Lower lobe of right lung (tissue), 2 donors: ENCODE measurements at regions not wholly inside any gene's neighbourhood (a gene's known extent, or its start where the extent isn't known, plus 50 kb on each side); places are given as distances from the start of the nearest gene placed in this dataset.
A peak's percentile ranks its signal among the peaks of the same experiment; 100 is the strongest.

Experiments used
- ATAC-seq, 2 donors: fragments of 200-7000 bp; cut with Tn5 transposase; one replicate each; pipeline ENCODE4 v1.9.1; 2020 to 2022; ENCODE audit warnings: mild to moderate bottlenecking in 2 of 2, moderate library complexity in 2 of 2
- DNase-seq: peaks from one replicate; pipeline ENCODE4 v3.0.0-alpha.2; 2020
- H3K27ac ChIP-seq: fragments of 200-600 bp; one replicate; pipeline ENCODE4 v1.8.0; 2022
- H3K27me3 ChIP-seq: fragments of 200-600 bp; one replicate; pipeline ENCODE4 v1.8.0; 2022; ENCODE audit warnings: low read depth
- H3K36me3 ChIP-seq: fragments of 200-600 bp; one replicate; pipeline ENCODE4 v1.8.0; 2022; ENCODE audit warnings: mild to moderate bottlenecking
- H3K4me1 ChIP-seq: fragments of 200-600 bp; one replicate; pipeline ENCODE4 v1.8.0; 2022
- H3K4me3 ChIP-seq: fragments of 200-600 bp; one replicate; pipeline ENCODE4 v1.8.0; 2022; ENCODE audit warnings: mild to moderate bottlenecking
- H3K9me3 ChIP-seq: fragments of 200-600 bp; one replicate; pipeline ENCODE4 v1.8.0; 2022
- intact Hi-C: fragments of 100-400 bp; cut with DNase I; formaldehyde crosslinking; loops from one replicate; pipeline ENCODE4 v1.11.0; 2022
- TF ChIP-seq, protein P1 (sequence below): fragments of 200-600 bp; IDR thresholded peaks from one replicate; pipeline ENCODE4 v1.8.0; 2022; ENCODE audit warnings: antibody characterized with exemption, mild to moderate bottlenecking
- donor health status: DM: no; HTN: yes; CAD: no; lungs with severe emphysema.

DNA sequence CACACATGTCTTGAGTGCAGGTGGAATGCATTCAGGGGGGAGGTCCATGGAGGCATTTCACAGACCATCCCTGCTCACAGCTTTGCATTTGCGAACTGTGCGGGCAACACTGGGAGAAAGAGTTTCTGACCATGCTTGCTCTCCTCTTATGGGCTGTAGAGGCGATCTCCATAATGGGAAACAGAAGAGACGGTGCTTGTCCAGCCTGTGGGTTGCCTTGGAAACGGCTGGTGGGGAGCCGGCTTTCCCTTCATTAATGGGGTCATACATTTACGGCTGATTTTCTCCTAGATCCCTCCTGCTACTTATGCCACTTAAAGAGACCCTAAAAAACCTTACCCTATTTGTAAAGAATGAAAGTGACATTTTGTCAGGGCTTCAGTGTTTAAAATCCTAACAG, 147.4 kb downstream of the SOX11 start:
- H3K4me3 ChIP-seq: no peak overlapping the region
- no peak overlapping the region for H3K27ac ChIP-seq
- TF ChIP-seq, protein P1, sequence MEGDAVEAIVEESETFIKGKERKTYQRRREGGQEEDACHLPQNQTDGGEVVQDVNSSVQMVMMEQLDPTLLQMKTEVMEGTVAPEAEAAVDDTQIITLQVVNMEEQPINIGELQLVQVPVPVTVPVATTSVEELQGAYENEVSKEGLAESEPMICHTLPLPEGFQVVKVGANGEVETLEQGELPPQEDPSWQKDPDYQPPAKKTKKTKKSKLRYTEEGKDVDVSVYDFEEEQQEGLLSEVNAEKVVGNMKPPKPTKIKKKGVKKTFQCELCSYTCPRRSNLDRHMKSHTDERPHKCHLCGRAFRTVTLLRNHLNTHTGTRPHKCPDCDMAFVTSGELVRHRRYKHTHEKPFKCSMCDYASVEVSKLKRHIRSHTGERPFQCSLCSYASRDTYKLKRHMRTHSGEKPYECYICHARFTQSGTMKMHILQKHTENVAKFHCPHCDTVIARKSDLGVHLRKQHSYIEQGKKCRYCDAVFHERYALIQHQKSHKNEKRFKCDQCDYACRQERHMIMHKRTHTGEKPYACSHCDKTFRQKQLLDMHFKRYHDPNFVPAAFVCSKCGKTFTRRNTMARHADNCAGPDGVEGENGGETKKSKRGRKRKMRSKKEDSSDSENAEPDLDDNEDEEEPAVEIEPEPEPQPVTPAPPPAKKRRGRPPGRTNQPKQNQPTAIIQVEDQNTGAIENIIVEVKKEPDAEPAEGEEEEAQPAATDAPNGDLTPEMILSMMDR: no peak
- no peaks in the 10 kb centered on the region for H3K27me3 ChIP-seq
- no peaks in the 10 kb centered on the region for H3K9me3 ChIP-seq
- H3K36me3 ChIP-seq: no peaks in the 10 kb centered on the region
- ATAC-seq (no peak), DNase-seq (no peak)
- intact Hi-C loops: no loop called here
- H3K4me1 ChIP-seq: no peaks in the 10 kb centered on the region

DNA sequence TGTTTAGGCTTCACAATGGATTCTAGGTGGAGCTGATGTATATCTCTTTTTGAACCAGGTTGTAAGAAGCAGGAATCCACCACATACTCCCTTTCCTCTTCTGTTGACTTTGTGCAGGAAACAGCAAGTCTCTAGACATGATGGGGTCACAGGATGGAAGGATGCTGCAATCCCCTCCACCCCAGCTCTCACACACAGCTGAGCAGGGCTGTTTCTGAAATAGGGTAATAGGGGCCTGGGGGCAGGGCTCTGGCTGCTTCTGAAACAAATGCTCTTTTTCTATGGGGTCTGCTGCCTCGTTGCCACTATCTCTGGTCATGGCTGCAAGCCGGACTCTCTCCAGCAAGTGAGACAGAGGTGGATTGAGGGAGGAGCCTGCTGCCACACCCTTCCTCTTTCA, 148.9 kb downstream of the SOX11 start:
- DNase-seq: no peak
- H3K4me1 ChIP-seq: no peaks in the 10 kb centered on the region
- no peaks in the 10 kb centered on the region for H3K9me3 ChIP-seq
- intact Hi-C loops: no loop called here
- no peaks in the 10 kb centered on the region for H3K36me3 ChIP-seq
- TF ChIP-seq, protein P1: no peak
- no peak overlapping the region for H3K27ac ChIP-seq
- no peak for ATAC-seq
- H3K4me3 ChIP-seq: no peak overlapping the region
- H3K27me3 ChIP-seq: no peaks in the 10 kb centered on the region

DNA sequence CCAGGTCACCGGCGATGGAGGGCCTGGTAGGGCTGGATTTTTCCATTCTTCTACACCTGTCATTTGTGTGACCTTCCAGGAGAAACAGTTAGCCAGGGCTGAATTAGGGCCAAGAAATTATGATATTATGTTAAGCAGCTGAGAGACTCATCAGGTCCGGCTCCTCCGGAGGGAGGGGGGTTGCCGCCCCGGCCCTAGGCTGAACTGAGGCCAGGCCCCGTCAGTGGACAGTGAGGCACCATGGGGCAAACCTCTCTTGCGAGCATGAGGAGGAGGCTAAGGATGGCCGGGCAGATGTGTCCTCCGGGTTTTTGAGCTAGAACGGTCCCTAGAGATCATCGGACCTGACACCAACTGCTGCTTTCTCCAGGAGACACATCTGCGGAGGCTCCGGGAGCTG, 150.1 kb downstream of the SOX11 start:
- intact Hi-C loops: no loop called here
- Histone ChIP-seq H3K4me1 (no peaks in the 10 kb centered on the region), H3K27ac (no peak overlapping the region), H3K27me3 (no peaks in the 10 kb centered on the region), H3K4me3 (no peak overlapping the region), H3K9me3 (no peaks in the 10 kb centered on the region), H3K36me3 (no peaks in the 10 kb centered on the region)
- TF ChIP-seq, protein P1: no peak
- ATAC-seq (no peak), DNase-seq (no peak)

DNA sequence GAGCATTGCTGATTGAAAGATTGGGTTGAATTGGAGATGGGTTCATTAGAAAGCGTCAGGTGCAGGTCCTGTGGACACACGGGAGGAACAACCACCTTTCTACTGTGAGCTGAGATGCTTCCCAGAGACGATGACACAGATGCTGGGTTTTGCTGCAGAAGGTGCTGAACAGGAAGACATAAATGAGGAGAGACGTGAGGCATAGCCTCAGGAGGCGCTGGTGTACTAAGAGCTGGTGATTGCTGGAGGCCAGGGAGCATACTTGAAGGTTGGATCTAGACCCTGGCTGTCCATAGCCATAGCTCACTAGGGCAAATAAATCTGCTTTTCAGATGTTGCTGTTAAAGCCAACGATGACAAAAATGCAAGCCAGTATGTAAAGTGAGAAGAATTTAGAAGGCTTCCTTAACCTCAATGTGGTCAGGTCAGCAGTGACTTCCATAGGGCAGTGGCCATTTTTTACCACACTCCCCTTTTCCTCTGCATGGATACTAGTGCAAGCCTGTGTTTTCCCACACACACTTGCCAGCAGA, 153.7 kb downstream of the SOX11 start:
- H3K4me1 ChIP-seq: no peaks in the 10 kb centered on the region
- no peaks in the 10 kb centered on the region for H3K36me3 ChIP-seq
- no peak overlapping the region for H3K4me3 ChIP-seq
- TF ChIP-seq, protein P1: no peak
- DNase-seq (no peak), ATAC-seq (no peak)
- H3K27ac ChIP-seq: no peak overlapping the region
- no peaks in the 10 kb centered on the region for H3K27me3 ChIP-seq
- intact Hi-C loops: no loop called here
- no peaks in the 10 kb centered on the region for H3K9me3 ChIP-seq

DNA sequence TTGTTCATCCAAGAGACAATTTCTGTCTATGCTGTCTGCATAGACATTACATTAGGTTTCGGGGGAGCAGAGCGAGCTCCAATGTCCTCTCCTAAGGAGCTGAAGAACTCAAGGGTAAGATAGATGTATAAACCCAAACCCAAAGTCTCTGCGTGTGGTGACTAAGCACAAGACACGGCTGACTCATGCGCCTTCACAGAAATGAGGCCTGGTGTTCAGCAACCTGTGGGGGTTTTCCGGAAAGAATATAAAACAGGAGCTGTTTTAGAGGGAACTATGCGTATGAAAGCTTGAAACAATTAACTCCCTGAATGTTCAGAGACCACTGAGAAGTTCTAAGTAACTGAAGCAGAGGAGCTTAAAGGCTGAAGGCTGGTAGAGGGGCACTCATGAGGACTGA, 154.7 kb downstream of the SOX11 start:
- H3K9me3 ChIP-seq: no peaks in the 10 kb centered on the region
- DNase-seq (no peak), ATAC-seq (no peak)
- no peaks in the 10 kb centered on the region for H3K36me3 ChIP-seq
- H3K27me3 ChIP-seq: no peaks in the 10 kb centered on the region
- TF ChIP-seq, protein P1: no peak
- H3K27ac ChIP-seq: no peak overlapping the region
- no peak overlapping the region for H3K4me3 ChIP-seq
- intact Hi-C loops: no loop called here
- H3K4me1 ChIP-seq: no peaks in the 10 kb centered on the region

DNA sequence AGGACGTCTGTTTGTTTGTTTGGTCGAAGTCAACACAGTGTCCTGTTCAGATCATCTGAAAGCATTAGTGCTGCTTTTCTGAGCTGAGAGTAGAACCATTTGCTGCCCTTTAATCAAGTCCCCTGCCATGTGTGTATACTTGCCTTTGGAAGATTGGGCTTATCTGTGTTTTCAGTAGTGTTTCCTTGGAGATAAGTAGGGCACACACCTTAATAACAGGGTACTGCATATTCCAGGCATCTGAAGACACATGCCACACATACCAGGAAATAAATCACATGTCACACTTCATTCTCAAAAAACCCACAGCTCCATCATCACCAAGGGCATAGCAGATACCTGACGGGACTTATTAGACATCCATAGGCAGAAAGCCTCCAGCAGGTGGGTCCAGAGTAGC, 157.4 kb downstream of the SOX11 start:
- ATAC-seq (peak; percentile 84 to 92), DNase-seq (no peak)
- H3K27ac ChIP-seq: peak overlapping the region; percentile 33
- TF ChIP-seq, protein P1: no peak
- no peaks in the 10 kb centered on the region for H3K4me1 ChIP-seq
- H3K9me3 ChIP-seq: no peaks in the 10 kb centered on the region
- no peak overlapping the region for H3K4me3 ChIP-seq
- H3K27me3 ChIP-seq: no peaks in the 10 kb centered on the region
- intact Hi-C loops: no loop called here
- no peaks in the 10 kb centered on the region for H3K36me3 ChIP-seq
